Amniotic stem cell (primary cell): ENCODE measurements at regions not wholly inside any gene's neighbourhood (a gene's known extent, or its start where the extent isn't known, plus 50 kb on each side); places are given as distances from the start of the nearest gene placed in this dataset.

Experiments used
- DNase-seq: peaks from one replicate; lab custom pipeline; 2025; lab: John Stamatoyannopoulos, UW

- DNase-seq: no peak
These were observed 260.0 kb downstream of the ABHD5 start for GRCh38 chr3:43950775-43951174.

GRCh38 chr3:43951813-43952212 is 261.1 kb downstream of the ABHD5 start:
- DNase-seq: no peak

GRCh38 chr3:43953380-43953779 is 262.6 kb downstream of the ABHD5 start:
- DNase-seq: no peak

GRCh38 chr3:43953814-43954692 is 263.3 kb downstream of the ABHD5 start:
- peak; percentile 1 for DNase-seq

GRCh38 chr3:43956945-43957344 is 266.2 kb downstream of the ABHD5 start:
- no peak for DNase-seq

- DNase-seq: no peak
These were observed 266.8 kb downstream of the ABHD5 start for GRCh38 chr3:43957553-43957952.

GRCh38 chr3:43958005-43958770 is 267.4 kb downstream of the ABHD5 start:
- no peak for DNase-seq

- no peak for DNase-seq
These were observed 268.2 kb downstream of the ABHD5 start for GRCh38 chr3:43958973-43959372.

- no peak for DNase-seq
These were observed 269.0 kb downstream of the ABHD5 start for GRCh38 chr3:43959498-43960447.

GRCh38 chr3:43960448-43960840 is 269.7 kb downstream of the ABHD5 start:
- DNase-seq: no peak

- DNase-seq: no peak
These were observed 271.3 kb downstream of the ABHD5 start for GRCh38 chr3:43962043-43962442.

- no peak for DNase-seq
These were observed 272.5 kb downstream of the ABHD5 start for GRCh38 chr3:43963208-43963607.

GRCh38 chr3:43964640-43965039 is 273.9 kb downstream of the ABHD5 start:
- no peak for DNase-seq

GRCh38 chr3:43965656-43966055 is 274.9 kb downstream of the ABHD5 start:
- no peak for DNase-seq

GRCh38 chr3:43966126-43966525 is 275.4 kb downstream of the ABHD5 start:
- no peak for DNase-seq

- DNase-seq: no peak
These were observed 275.2 kb upstream of the TOPAZ1 start for GRCh38 chr3:43966530-43966929.

- no peak for DNase-seq
These were observed 273.2 kb upstream of the TOPAZ1 start for GRCh38 chr3:43968465-43968864.

GRCh38 chr3:43969944-43970343 is 271.7 kb upstream of the TOPAZ1 start:
- DNase-seq: no peak

GRCh38 chr3:43970351-43970750 is 271.3 kb upstream of the TOPAZ1 start:
- no peak for DNase-seq

GRCh38 chr3:43970920-43971319 is 270.8 kb upstream of the TOPAZ1 start:
- no peak for DNase-seq

GRCh38 chr3:43971486-43971885 is 270.2 kb upstream of the TOPAZ1 start:
- DNase-seq: no peak

- DNase-seq: no peak
These were observed 263.0 kb upstream of the TOPAZ1 start for GRCh38 chr3:43978708-43979107.
